GM21737 (cell line): ENCODE measurements at regions not wholly inside any gene's neighbourhood (a gene's known extent, or its start where the extent isn't known, plus 50 kb on each side); places are given as distances from the start of the nearest gene placed in this dataset.

Experiments
- ATAC-seq: cut with Tn5 transposase; IDR thresholded peaks from one replicate; pipeline ENCODE4 v1.9.1; 2021; ENCODE audit warnings: mild to moderate bottlenecking, moderate library complexity; ENCODE audit not compliant: unreplicated experiment

DNA sequence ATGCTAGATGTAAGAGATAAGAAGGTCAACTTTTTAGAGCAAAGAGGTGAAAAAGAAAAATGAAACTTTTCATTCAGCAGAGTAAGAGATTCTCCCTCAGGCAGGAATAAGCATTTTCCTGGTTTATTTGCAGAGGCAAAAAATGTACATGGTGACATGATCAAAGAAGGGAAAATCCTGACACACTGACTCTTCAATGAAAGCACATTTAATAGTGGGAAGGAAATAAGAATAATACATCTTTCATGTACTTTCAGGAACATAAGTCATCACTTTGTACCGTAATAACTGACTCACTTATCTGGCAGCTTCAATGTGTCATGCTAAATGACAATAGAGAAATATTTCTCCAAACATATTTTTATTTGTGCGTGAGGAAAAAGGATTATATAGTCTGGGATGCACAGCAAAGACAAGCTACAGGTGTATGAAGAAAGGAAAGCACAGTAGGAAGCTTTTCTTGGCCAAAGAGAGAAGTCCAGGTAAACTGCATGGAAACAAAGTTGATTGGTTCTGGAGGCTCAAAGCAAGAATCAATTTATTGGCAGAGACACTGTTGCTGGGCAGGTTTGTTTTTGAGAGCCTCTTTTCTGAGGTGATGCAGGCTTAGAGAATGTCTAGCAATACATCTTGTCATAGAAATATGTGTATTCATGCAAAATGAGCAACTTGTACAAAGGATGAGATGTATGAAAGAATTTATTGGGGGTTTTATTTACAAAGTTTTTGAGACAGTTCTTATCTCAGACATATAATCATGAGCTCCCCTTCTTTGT lies 1409.0 kb downstream of the PLA2G4A start:
- ATAC-seq, result no peak

GRCh38 chr1:188240772-188241406 lies 1412.1 kb downstream of the PLA2G4A start:
- no peak for ATAC-seq

DNA sequence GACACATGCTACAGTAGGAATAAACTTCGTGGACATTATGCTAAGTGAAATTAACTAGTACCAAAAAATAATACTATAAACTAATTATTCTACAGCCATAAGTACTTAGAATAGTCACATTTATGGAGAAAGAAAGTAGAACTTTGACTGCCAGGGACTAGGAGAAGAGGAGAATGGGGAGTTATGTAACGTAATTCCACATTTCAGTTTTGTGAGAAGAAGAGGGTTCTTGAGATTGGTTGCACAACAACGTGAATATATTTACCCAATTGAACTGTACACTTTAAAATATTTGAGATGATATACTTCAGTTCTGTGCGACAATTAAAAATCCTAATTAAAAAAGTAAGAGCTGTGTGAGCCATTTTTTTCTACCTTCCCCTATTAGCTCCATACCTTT lies 1412.9 kb downstream of the PLA2G4A start:
- ATAC-seq, result no peak

- ATAC-seq, result no peak
These were observed 1414.7 kb downstream of the PLA2G4A start for GRCh38 chr1:188243456-188243855.

GRCh38 chr1:188244681-188245080 lies 1415.9 kb downstream of the PLA2G4A start:
- no peak for ATAC-seq

DNA sequence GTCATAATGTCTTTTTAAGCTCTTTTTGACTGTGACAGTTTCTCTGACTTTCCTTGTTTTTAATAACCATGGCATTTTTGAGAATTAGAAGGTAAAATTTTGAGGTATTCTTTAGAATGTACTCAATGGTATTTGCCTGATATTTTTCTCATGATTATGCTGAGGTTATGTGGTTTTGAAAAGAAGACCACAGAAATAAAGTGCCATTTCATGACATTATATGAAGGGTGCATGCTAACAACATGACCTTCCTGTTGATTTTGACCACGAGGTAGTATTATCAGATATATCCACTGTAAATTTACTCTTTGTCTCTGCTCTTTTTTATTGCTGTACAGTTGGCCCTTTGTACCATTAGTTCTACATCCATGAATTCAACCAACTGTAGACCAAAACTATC lies 1418.5 kb downstream of the PLA2G4A start:
- ATAC-seq, result no peak

- ATAC-seq, result no peak
These were observed 1421.1 kb downstream of the PLA2G4A start for GRCh38 chr1:188249811-188250210.

DNA sequence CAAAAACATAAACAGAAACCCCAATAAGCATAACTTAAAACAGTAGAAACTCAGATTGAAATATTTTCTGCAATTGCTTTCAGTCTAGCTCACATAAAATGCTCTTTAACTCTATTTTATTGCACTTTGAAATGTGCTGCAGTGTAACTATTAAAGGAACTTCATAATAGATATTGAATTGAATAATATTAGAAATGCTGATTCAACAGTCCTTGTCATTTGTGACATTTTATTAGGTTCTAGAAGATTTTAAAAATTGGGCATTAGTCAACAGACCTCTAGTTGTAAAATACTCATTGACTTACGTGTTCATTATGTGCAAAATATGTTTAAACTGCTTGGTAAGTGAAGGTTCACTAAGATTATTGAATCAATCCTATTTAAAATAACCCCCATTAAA lies 1422.3 kb downstream of the PLA2G4A start:
- no peak for ATAC-seq

GRCh38 chr1:188261849-188262248 lies 1433.1 kb downstream of the PLA2G4A start:
- ATAC-seq, result no peak

DNA sequence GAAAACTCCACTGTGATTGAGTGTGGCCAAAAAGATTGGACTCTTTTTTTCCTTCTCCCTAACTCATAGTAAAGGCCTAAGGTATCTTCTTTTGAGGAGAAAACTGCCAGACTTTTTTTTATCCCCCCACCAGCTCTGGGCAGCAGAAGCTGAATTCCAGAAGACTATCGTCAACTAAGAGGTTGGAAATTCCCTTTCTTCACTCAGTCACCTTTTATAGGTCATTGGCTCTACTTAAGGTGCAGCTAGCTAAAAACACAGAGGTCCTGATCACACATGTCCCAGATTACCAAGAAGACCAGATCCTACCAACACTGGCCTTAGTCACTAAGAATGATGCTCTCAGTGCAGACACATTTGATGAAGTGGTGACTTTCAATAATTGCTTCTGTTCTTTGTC lies 1441.2 kb downstream of the PLA2G4A start:
- no peak for ATAC-seq

GRCh38 chr1:188270497-188270896 lies 1441.7 kb downstream of the PLA2G4A start:
- no peak for ATAC-seq

GRCh38 chr1:188277771-188278170 lies 1449.0 kb downstream of the PLA2G4A start:
- no peak for ATAC-seq

DNA sequence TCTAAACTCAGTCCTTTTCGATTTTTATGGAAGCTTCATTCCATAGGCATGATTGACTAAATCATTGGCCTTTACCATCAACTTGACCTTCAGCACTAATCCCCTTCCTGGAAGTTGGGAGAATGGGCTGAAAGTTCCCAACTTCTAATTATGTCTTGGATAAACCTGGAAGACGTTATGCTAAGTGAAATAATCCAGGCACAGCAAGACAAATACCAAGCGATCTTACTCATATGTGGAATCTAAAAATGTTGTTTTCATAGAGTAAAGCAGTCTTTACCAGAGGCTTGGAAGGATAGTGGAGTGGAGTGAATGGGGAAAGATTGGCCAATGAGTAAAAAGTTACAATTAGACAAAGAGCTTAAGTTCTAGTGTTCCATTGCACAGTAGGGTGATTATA lies 1453.2 kb downstream of the PLA2G4A start:
- no peak for ATAC-seq

GRCh38 chr1:188295157-188295556 lies 1466.4 kb downstream of the PLA2G4A start:
- no peak for ATAC-seq

GRCh38 chr1:188302746-188303145 lies 1474.0 kb downstream of the PLA2G4A start:
- ATAC-seq, result no peak

DNA sequence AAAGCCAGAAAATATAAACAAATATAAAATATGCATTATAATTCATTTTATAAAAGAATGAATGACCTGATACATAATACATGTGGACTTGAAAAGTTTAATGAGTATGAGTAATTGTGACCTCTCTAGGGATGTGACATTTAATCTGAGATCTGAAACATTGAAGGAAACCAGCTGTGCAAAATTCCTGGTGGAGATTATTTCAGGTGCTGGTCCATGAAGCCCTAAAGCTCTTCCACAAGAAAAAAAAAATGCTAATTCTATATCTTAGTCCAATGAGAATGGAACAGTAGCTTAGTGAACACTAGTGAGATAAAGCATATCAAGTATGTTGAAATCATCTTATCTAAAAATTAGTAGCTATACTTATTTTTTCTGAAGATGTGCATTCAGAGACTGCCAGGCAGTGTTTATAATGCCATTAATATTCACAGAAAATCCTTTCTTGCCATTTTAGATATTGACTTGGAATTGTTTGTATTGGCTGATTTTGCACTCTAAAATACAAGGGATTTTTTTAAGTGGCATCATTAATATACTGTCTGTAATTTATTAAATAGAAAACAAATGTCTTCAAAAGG lies 1485.9 kb downstream of the PLA2G4A start:
- ATAC-seq, result no peak

GRCh38 chr1:188317894-188318293 lies 1489.1 kb downstream of the PLA2G4A start:
- ATAC-seq, result no peak

DNA sequence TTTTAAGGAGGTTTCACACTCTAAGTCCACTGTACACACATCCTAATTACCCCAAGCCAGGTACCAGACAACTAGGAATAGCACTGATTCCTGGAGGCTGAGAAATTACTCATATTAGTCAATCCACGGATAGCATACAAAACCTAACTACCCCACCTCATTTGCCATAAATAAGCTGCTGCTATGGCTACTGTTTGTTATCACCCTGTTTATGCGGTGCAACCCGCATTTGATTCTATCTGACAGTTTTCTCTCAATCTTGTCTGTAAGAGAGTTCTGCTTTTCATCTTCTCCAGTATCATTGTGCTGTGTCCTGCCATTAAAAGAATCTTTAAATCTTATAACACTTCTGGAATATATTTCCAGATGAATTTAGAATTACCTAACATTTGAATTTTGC lies 1496.5 kb downstream of the PLA2G4A start:
- ATAC-seq, result no peak

DNA sequence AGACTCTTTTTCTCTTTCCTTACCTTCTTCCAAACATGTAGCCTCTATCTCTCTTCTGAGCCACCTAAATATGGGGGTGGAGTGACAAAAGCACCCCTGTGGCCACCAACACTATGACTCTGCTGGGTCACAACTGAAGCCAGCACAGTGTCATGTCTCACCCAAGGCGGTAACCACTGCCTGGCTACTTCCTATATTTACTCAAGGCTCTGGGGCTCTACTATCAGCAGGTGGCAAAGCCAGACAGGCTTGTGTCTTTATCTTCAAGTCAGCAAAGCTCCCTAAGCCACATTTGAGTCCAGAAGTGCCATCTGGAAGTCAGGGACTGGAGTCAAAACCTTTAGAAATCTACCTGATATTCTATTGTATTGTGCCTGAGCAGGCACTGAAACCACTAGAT lies 1515.2 kb downstream of the PLA2G4A start:
- ATAC-seq, result no peak

DNA sequence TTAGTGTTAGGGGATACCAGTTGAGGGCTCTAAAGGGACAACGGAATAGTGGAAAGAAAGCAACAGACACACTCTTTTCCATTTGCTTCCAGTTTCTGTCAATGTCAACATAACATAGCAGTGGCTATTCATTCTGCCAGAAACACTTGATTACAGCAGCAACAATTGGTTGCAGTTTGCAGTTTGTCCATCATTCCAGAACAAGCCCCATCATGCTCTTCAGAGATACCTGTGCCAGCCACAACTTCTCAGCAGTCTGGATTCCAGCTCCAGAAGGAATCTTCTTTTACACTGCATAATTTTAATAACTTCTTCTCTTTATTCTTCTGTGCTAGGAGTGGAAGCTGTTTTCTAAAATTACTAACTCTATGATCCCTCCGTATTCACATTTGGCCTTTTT lies 1521.4 kb downstream of the PLA2G4A start:
- no peak for ATAC-seq

- no peak for ATAC-seq
These were observed 1526.3 kb downstream of the PLA2G4A start for GRCh38 chr1:188355082-188355481.

GRCh38 chr1:188355847-188356246 lies 1527.1 kb downstream of the PLA2G4A start:
- ATAC-seq, result no peak
